Lower leg skin (tissue), 3 donors: ENCODE measurements at regions not wholly inside any gene's neighbourhood (a gene's known extent, or its start where the extent isn't known, plus 50 kb on each side); places are given as distances from the start of the nearest gene placed in this dataset.

ENCODE experiments used
- CTCF ChIP-seq, 3 donors: fragments of 450-650 bp; IDR thresholded peaks; one replicate each; pipeline ENCODE4 v1.5.1; 2016; ENCODE audit warnings: antibody characterized with exemption in 3 of 3, mild to moderate bottlenecking in 3 of 3, moderate library complexity in 2 of 3
- POLR2A ChIP-seq, 2 donors: fragments of 450-650 bp; IDR thresholded peaks; one replicate each; pipeline ENCODE4 v1.6.1; 2016 to 2017; ENCODE audit warnings: antibody characterized with exemption in 2 of 2, mild to moderate bottlenecking in 1 of 2, moderate library complexity in 1 of 2

GRCh38 chr11:97022955-97023354, 633.1 kb downstream of the JRKL start:
- TF ChIP-seq CTCF (IDR thresholded peaks at IDR 0.05), result no peak
- no peak for TF ChIP-seq POLR2A (IDR thresholded peaks at IDR 0.05)
